ENCODE measurements at regions not wholly inside any gene's neighbourhood (a gene's known extent, or its start where the extent isn't known, plus 50 kb on each side); places are given as distances from the start of the nearest gene placed in this dataset.

DNA sequence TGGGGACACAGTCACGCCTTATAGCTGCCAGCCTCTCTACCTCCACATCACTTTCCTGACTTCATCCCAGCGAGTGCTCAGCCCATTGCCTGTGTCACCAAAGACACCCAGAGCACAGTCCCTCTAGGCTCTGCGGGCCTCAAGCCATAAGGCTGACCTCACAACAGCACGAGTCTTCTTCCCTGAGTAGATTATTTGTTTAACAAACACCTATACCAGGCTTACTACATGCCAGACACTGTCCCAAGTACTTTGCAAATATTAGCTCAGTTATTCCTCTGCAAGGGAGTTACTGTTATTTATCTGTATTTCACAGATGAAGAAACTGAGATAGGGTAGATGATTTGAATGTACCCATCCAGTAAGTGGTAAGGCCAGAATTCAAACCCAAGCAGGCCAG lies 504.3 kb downstream of the COG6 start:
- TF ChIP-seq, protein P1, sequence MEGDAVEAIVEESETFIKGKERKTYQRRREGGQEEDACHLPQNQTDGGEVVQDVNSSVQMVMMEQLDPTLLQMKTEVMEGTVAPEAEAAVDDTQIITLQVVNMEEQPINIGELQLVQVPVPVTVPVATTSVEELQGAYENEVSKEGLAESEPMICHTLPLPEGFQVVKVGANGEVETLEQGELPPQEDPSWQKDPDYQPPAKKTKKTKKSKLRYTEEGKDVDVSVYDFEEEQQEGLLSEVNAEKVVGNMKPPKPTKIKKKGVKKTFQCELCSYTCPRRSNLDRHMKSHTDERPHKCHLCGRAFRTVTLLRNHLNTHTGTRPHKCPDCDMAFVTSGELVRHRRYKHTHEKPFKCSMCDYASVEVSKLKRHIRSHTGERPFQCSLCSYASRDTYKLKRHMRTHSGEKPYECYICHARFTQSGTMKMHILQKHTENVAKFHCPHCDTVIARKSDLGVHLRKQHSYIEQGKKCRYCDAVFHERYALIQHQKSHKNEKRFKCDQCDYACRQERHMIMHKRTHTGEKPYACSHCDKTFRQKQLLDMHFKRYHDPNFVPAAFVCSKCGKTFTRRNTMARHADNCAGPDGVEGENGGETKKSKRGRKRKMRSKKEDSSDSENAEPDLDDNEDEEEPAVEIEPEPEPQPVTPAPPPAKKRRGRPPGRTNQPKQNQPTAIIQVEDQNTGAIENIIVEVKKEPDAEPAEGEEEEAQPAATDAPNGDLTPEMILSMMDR (IDR thresholded peaks at IDR 0.05), result no peak
- TF ChIP-seq POLR2A (IDR thresholded peaks at IDR 0.05), result no peak

Measured in right lobe of liver (tissue), 4 donors.